ENCODE measurements at regions not wholly inside any gene's neighbourhood (a gene's known extent, or its start where the extent isn't known, plus 50 kb on each side); places are given as distances from the start of the nearest gene placed in this dataset.

DNA sequence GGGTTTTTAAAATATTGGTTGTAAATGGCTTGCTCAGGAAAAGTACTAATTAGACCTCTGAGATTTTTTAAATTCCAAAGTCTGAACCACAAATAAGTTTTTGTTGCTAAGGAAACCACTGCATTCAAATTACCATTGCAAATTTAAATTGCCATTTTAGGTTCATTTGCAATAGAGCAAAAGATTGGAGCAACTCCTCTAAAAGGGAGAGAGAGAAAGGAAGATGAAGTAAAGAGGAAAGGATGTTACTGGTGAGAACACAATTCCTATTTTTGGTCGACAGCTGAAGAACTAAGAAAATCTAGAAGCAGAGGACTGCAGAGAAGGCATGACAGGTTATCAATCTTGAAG is 74.9 kb downstream of the FOXI3 start:
- TF ChIP-seq CEBPB (IDR thresholded peaks at IDR 0.05; ENCODE audit: low read depth, low read length) (no peak), RBBP5 (IDR thresholded peaks at IDR 0.05; ENCODE audit: borderline replicate concordance, low read depth, low read length) (no peak), EP300 (IDR thresholded peaks at IDR 0.05; ENCODE audit: borderline replicate concordance in 1 of 2, low read depth in 2 of 2, low read length in 2 of 2) (no peak), TCF12 (IDR thresholded peaks at IDR 0.05; ENCODE audit: low read depth, low read length) (no peak), POLR2A (IDR thresholded peaks at IDR 0.05; ENCODE audit: control extremely low read depth in 1 of 2, low read depth in 2 of 2, low read length in 2 of 2) (no peak), ZNF274 (IDR thresholded peaks at IDR 0.05; ENCODE audit: borderline replicate concordance, extremely low read depth, low read length) (no peak), HDAC6 (IDR thresholded peaks at IDR 0.05; ENCODE audit: low read depth, low read length) (no peak), GABPA (IDR thresholded peaks at IDR 0.05; ENCODE audit: borderline replicate concordance, insufficient read depth, low read length) (no peak), BRCA1 (IDR thresholded peaks at IDR 0.05; ENCODE audit: low read depth, low read length) (no peak), JUND (IDR thresholded peaks at IDR 0.05; ENCODE audit: low read length) (no peak)
- TF ChIP-seq, protein P1, sequence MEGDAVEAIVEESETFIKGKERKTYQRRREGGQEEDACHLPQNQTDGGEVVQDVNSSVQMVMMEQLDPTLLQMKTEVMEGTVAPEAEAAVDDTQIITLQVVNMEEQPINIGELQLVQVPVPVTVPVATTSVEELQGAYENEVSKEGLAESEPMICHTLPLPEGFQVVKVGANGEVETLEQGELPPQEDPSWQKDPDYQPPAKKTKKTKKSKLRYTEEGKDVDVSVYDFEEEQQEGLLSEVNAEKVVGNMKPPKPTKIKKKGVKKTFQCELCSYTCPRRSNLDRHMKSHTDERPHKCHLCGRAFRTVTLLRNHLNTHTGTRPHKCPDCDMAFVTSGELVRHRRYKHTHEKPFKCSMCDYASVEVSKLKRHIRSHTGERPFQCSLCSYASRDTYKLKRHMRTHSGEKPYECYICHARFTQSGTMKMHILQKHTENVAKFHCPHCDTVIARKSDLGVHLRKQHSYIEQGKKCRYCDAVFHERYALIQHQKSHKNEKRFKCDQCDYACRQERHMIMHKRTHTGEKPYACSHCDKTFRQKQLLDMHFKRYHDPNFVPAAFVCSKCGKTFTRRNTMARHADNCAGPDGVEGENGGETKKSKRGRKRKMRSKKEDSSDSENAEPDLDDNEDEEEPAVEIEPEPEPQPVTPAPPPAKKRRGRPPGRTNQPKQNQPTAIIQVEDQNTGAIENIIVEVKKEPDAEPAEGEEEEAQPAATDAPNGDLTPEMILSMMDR (IDR thresholded peaks at IDR 0.05; ENCODE audit: control extremely low read depth in 1 of 3, insufficient read depth in 1 of 3, low read depth in 1 of 3, low read length in 3 of 3): no peak
- TF ChIP-seq, protein P2, sequence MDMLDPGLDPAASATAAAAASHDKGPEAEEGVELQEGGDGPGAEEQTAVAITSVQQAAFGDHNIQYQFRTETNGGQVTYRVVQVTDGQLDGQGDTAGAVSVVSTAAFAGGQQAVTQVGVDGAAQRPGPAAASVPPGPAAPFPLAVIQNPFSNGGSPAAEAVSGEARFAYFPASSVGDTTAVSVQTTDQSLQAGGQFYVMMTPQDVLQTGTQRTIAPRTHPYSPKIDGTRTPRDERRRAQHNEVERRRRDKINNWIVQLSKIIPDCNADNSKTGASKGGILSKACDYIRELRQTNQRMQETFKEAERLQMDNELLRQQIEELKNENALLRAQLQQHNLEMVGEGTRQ (IDR thresholded peaks at IDR 0.05; ENCODE audit: low read length): no peak

Measured in H1 (cell line).